ENCODE measurements at regions not wholly inside any gene's neighbourhood (a gene's known extent, or its start where the extent isn't known, plus 50 kb on each side); places are given as distances from the start of the nearest gene placed in this dataset.

DNA sequence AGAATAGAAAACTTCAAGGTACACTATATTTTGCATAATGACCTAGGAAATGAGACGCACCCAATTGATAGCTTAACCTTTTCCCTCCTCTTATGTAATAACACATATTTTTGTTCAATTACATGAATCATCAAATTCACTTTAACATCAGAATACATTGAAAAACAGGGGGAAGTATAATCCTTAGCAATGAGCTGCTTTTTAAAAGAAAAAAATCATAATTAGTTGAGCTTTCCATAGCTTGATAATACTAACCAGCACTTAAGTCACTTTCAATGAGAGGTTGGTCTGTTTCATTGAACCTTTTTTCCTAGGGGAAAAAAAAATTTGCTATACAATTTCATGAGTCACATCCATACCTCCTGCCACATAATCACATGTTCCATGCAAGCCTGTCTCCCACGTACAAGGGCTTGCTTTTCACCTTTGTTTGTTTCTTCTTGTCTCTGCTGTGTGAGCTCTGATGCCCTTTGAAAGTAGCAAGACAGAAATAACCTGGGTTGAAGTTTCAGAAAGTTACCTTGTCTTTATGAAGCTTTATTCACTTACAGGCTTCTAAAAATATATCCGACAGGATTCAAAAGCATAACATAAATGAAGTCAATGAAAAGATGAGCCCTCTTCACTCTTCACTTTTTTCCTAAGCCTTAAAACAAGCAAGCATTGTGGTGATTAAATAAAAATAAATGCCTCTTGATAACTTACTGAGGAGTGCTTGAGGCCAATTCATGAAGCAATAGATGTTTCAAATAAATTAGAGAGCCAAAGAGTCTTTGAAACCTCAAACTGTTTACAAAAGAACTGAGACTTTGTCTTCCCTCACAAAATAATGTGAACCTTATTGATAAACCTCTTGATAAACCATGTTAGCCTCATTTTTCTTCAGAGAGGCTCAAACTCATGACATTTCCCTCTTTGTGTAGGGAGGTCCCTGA lies 108.5 kb downstream of the FEM1C start:
- TF ChIP-seq CTCF (IDR thresholded peaks at IDR 0.05), result no peak
- no peak for TF ChIP-seq EP300 (IDR thresholded peaks at IDR 0.05)
- no peak for TF ChIP-seq POLR2A (IDR thresholded peaks at IDR 0.05)
